NB4 (cell line): ENCODE measurements at regions not wholly inside any gene's neighbourhood (a gene's known extent, or its start where the extent isn't known, plus 50 kb on each side); places are given as distances from the start of the nearest gene placed in this dataset.

Source experiments
- POLR2A ChIP-seq: IDR thresholded peaks from 2 replicates; pipeline ENCODE4 v1.6.1; 2011; ENCODE audit warnings: mild to moderate bottlenecking; ENCODE audit not compliant: insufficient read length; ENCODE audit errors: extremely low read depth
- TF ChIP-seq, protein P1 (sequence below): IDR thresholded peaks from one replicate; pipeline ENCODE4 v1.5.1; 2012; ENCODE audit warnings: low read depth, low read length

DNA sequence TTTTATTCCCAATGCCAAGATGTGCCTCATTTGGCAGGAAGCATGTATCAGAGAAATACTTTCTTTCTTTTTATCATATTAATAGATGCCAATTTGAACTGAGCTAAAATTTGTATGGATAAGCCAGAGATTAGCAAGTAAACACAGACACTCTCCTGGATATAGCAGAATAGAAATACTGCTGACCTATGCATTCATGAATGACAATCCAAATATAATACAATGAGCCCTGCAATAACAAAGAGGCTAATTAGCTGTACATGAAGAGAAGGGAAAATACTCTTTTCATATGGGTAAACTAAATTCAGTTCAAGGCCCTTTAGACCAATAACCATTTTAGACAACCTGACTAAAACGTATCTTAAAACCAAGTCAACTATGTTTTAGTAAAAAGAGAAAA, 388.1 kb upstream of the NR5A2 start:
- TF ChIP-seq, protein P1, sequence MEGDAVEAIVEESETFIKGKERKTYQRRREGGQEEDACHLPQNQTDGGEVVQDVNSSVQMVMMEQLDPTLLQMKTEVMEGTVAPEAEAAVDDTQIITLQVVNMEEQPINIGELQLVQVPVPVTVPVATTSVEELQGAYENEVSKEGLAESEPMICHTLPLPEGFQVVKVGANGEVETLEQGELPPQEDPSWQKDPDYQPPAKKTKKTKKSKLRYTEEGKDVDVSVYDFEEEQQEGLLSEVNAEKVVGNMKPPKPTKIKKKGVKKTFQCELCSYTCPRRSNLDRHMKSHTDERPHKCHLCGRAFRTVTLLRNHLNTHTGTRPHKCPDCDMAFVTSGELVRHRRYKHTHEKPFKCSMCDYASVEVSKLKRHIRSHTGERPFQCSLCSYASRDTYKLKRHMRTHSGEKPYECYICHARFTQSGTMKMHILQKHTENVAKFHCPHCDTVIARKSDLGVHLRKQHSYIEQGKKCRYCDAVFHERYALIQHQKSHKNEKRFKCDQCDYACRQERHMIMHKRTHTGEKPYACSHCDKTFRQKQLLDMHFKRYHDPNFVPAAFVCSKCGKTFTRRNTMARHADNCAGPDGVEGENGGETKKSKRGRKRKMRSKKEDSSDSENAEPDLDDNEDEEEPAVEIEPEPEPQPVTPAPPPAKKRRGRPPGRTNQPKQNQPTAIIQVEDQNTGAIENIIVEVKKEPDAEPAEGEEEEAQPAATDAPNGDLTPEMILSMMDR: no peak
- no peak for TF ChIP-seq POLR2A
